Stimulated activated CD4-positive, alpha-beta T cell treated with anti-CD3 and anti-CD28 coated beads, TNF-alpha, amount 100 ng/mL, for 4 hours (primary cell): ENCODE measurements at regions not wholly inside any gene's neighbourhood (a gene's known extent, or its start where the extent isn't known, plus 50 kb on each side); places are given as distances from the start of the nearest gene placed in this dataset.

Experiments
- DNase-seq, 3 experiments: peaks; one replicate each; pipeline ENCODE4 v3.0.0-alpha.2; 2020; ENCODE audit warnings: low read depth in 3 of 3

DNA sequence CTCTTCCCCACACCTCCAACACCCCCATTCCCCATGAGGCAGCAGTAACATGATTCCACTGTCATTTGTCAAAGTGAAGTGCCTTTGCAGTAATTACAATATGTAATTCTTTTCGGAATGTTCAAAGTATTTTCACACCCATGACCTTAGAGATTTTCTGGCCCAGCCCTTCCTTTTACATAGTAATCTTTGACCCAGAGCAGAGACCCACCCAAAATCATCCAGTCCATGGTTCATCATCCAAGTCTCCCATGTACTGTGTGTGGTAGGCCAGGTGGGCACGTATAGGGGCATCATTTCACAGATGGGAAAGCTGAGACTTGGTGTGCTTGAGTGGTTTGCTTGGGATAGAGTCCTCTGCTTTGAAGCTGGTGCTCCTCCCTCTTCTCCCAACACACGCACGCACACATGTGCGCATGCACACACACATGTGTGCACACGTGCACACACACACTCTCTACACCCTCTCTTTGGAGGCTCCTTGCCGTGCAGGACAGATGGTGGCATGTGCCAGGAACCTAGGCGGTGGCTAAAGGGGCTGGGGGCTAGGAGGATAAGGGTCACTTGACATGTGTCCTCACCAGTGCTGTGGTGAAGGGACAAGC, 284.7 kb upstream of the ROPN1 start:
- no peak for DNase-seq

DNA sequence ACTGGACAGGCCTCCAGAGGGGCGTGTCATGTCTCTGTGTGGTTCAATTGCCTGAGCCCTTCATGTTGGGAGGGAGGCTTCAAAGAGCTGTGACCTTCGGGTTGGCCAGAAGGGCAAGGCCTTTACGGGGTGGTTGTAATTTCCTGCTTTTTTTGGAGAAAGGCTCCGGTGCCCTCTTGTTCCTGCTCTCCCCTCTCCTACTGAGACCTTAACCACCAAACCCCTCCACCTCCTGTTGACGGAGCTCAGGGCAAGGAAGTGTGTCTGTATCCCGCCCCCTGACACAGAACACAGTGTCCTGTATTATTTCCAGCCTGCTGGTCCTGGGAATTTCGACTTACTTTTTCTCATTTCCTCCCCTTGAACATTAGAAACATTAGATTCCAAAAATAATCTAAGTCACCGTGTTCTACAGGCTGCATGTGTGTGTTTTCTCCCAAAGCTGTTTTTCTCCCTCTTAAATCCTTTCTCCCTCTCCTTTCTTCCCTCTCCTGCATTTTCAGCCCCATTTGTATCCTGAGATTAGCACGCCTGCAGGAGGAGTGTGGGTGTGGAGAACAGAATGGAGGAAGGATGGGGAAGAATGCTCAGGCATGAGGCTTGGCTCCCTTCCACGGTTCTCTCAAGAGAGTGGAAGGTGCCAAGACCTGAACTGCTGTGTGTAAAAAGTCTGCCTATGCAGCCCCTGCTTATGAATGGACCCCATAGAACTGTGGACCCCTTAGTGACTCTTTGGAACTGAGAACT, 285.4 kb upstream of the ROPN1 start:
- DNase-seq = no peak

DNA sequence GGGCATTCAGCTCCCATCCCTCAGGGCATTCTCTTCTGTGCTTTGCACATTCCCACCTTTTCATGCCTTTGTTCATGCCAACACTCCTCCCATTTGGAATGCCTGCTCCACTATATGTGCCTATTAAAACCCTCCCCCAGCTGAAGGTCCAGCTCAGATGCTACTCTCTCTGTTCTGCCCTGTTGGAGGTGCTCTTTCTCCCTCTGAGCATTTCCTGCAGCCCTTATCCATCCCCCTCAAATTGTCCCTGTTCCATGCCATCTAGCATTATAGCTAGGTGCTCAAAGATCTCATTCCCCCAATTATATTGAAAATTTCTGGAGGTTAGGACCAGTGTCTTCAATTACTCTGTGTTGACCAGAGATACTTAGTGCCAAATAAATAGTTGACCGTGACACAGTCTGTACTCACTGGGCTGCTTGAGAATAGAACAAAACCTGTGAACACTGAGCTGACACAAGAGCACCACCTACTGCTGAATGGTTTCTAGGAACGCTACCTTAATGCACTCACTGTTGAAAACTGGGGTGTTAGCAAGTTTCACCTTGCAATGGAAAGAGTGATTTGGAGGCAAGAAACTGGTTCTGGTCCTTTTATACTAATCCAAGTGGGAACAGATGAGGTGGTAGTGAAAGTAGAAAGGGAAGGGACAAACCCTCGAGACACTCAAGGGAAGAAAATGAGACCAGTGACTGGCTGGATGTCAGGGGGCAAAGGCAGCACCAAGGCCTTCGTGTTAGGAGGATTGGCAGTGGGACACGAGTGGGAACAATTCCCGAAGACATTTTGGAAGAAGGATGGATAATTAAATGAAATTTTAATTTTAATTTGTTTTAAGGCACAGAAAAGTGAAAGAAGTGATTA, 289.8 kb upstream of the ROPN1 start:
- no peak for DNase-seq

DNA sequence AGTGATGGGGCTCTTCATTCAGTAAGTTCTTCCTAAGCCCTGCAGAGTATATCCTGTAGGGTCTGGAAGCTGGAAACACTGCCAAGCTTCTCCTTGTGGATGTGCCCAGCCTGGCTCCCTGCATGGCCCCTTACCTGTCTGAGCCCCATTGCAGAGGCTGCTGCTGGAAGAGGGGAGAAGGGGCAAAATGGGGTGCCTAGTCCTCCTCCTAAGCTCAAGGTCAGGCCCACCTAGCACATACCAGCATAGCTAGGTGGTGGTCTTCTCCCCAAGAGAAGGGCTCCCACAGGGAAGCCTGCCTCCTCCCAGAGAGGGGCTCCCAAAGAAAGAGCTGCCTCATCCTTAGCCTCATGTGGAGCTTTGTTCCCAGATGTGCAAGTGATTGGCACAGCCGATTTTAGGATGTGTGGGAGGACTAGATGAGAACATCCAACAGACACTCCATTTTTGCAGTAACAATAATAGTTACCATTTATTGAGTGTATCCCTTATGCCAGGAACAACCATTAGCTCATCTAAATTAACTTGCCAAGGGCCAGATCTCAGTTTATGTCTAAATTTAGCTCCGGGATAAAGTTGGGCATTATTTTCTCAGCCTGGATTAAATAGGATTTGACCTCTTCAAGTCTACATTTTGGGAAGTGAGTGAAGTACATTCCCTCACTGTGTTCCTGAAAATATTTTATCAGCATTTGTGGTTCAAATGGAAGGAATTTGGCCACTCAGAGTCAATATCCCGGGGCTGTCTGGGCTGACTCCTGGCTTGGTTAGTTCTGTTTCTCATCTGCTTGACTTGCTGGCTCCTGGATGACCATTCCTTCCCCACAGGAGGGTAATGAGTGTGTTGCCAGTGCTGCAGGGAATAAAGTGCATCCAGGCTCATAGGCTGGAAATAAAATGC, 291.1 kb upstream of the ROPN1 start:
- no peak for DNase-seq

DNA sequence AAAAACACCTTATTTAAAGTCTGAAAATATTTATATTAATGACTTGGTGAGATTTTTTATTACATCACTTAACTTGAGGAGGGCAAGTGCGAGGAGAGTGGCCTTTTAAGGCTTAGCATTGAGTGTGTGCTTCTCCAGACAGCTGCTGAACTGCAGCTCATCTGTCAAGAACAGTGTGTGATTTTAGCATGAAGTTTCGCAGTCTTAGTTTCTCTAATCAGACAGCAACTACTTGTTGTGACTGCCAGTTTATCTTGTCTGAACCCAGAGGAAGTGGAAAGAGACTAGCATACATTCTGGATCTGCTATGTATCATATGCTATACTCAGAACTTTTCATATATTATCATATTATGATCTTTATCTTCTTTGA, 291.7 kb upstream of the ROPN1 start:
- DNase-seq = no peak

DNA sequence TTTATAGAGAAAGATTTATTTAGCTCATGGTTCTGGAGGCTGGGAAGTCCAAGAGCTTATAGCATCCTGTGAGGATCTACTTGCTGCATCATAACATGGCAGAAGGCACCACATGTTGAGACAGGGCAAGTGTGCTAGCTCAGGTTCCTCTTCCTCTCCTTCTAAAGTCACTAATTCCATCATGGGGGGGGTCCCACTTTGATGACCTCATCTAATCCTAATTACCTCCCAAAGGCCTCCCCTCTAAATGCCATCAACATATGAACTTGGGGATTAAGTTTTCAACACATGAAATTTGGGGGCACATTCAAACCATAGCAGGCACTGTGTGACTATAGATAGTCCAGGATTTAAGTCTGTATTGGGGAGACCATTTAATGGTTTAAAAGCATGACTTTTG, 297.1 kb upstream of the ROPN1 start:
- DNase-seq = no peak

DNA sequence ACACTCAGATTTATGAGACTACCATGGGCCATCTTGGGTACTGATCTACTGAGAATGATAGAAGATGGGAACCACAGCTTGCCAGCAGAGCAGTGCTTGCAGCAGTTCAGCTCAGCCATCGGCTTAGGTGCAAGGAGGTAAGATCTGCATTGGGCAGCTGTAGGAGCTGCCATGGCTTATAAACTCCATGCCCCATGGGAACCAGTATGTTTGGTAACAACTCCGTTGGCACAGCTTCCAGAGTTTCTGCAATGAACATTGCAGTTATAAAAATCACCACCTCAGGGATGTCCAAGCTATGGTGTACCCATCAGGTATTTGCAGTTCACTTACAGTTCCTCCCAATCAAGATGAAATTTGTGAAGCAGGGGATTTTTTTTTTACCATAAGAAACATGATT, 299.1 kb upstream of the ROPN1 start:
- no peak for DNase-seq

DNA sequence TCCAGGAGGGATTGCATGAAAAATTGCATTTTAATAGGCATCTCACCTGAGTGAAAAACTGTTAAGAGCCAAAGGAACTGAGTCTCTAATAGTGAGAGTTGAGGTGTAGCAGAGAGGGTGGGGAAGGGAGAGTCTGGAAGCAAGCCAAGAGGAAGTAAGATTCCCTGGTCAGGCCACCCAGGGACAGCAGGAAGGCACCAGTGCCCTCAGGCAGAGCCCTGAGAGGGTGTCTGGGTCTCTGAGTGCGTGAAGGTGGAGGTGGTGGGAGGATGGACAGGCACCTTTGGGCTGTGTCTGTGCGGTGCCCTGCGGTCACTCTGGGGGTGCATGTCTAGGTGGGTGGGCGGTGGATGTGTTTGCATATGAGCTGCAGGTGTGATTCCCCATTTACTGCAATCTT, 300.4 kb upstream of the ROPN1 start:
- DNase-seq = no peak

DNA sequence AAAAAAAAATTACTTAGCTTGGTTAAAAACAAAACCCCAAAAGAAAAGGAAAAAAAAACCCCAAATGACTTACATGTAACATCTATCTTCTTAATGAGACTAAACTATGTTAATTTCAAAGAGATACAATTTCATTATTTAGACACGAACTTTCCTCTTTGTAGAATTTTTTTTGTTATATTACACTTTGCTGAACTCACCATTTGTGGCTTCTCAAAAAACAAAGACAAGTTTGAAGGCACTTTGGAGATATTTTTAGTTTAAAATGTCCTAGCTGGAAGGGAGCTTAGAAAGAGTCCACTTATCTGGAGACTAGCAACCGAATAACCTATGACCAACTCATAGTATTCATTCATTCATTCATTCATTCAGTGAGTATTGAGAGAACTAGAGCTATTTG, 301.7 kb upstream of the ROPN1 start:
- DNase-seq = no peak

DNA sequence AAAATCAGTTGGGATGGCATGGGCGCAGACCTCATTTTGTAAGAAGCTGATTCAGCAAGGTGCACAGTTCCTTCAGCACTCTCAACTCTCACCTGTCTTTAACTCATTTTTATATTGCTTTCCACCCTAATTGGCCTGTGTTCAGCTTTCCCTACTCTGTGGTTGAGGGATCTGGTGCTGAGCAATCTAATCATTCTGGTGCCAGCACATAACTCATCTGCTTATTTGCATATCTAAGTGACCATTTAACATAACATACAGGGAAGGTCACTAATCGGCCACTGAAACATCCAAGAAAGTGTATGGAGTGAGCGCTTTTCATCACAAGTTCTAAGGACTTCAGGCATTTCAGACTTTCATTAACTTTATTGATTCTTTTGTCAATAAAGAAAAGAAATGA, 303.4 kb upstream of the ROPN1 start:
- no peak for DNase-seq

DNA sequence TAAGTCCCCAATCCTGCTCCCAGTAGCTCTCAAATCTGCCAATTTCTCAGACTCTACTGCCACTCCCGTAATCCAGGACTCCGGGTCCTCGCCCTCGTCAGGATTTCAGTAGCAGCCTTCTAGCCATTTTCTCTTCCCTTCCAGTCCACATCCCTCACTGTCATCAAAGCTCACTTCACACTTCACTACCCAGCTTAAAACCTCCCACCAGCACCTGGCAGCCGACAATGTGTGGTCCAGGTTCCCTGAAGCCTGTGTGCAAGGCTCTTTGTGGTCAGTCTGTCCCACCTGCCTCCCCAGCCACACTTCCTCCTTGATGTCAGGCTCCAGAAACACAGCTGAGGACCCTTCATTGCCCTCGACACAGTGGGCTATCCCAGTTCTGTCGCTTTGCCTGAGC, 304.5 kb upstream of the ROPN1 start:
- no peak for DNase-seq

DNA sequence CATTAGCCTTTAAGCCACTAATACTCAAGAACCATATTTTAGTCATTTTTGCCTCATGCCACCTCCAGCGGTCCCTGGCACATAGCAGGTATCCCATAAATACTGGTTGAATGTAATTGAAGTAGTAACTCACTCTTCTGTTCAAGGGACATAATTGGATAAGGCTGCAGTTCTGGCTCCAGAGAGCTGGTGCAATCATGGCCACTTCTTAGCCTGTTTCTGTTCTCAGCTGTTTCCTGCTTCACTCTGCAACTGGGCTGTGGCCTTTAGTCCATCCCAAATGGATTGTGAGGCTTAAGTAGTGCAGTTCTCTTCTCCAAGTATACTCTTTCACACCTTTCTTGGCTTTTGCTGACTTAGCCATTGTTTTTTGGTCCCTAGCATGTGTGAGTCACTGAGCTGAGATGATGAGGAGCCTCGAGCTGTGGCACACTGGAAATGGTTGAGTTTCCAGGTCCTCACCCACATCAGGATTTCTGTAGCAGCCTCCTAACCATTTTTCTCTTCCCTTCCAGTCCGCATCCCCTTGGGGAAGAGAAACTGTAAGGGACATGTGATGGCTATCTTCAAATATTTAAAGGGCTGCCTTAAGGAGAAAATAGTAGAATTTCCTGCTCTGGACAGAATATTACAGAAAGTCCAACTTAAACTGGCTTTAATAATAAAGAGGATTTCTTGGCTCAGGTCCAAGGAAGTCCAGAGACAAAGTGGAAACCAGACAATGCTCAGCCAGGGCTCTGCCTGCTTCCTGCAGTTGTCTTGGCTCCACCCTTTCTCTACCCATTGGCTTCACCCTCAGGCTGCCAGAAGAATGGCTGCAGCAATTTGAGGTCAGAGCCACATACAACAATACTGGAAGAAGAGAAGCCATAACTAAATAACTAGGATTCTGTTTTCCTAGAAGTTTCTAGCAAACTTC, 305.4 kb upstream of the ROPN1 start:
- DNase-seq = no peak

DNA sequence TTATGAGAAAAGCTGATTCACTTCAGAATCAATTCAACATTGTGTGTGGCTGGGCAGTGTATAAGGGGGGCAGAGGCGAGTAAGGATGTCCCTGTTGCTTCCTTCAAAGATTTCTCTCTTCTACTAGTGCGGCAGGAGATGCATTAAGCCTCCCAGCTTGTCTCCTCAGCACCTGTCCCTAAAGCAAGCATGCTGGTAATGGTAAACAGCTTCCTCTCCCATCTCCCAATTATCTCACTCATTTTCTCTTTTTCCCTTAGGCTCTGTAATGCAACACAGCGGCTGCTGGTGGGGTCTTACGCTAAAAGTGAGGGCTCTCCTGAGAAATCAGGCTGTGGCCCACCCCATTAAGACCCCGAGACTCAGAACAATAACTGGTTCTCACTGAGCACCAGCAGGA, 306.4 kb upstream of the ROPN1 start:
- DNase-seq = no peak

DNA sequence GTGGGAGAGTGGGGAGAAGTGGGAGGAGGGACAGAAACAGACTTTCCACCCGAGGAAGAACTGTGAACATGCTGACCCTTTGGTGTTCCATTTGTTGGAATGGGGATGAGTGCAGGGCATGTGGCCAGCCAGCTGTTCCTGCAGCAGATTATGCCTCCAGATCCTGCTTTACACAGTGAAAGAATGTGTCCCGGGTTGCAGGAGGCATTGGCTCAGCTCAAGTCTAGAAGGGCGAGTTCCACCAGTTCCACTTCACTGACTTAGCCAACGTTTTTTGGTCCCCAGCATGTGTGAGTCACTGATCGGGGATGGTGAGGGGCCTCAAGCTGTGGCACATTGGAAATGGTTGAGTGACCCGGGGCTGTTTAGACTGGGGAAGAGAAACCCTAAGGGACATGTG, 307.0 kb upstream of the ROPN1 start:
- no peak for DNase-seq

DNA sequence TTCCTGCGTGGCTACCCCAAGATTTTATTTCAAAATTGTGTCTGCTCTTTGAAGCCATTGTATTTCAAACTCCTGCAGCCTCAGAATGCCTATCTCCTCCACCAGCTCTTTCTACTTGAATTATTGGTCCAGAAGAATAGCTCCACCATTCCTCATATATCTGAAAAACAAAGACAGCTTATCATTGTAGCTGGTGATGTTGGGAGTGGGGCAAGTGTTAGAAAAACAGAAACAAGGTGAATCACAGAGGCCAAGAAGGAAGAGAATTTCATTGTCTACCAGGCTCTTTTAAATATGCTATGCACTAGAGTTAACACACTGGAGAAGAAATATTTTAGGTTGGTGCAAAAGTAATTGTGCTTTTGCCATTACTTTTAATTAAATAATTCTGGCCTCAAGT, 307.9 kb upstream of the ROPN1 start:
- no peak for DNase-seq

DNA sequence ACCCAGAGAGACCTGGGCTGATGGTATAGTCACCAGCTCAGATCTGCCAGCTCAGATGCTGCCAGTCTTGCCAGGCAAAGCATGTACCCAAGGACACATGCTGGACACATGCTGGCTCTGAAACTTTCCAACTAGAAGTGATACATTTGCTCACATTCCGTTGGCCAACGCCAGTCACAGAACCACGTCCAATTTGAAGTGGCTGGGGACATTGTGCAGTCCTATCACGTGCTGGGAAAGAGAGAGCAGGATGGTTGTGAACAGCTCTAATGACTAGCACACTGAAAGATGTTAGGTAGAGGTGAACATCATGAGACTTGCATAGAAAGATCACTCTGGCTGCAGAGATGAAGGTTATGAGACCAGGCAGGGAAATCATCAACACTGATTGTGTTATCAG, 308.5 kb upstream of the ROPN1 start:
- DNase-seq = no peak

DNA sequence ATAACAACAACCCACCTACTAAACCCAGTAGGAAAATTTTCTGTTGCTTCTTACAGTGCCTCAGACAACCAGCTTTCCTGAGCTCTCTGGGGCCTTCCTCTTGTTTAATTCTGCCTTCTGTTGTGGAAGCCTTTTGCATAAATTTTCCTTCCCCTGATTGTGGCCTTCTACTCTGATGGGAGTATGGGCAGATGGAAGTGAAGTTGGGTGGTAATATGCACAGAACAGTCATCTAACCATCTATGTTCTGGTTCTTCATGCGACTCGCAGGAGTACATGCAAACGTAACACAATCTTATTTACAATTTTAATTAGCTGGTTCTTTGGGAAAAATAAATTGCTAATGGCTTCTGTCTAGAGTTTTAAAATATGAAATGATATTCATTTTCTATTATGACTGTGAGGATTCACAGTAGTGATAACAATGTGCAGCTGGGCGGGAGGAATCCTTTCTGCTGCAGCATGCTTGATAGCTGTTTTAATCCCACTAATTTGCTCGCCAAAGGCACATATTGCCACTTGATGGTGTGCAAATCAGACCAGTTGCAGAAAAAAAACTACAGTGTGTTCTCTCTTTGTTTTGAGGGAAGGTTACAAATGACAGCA, 311.5 kb upstream of the ROPN1 start:
- DNase-seq = no peak

DNA sequence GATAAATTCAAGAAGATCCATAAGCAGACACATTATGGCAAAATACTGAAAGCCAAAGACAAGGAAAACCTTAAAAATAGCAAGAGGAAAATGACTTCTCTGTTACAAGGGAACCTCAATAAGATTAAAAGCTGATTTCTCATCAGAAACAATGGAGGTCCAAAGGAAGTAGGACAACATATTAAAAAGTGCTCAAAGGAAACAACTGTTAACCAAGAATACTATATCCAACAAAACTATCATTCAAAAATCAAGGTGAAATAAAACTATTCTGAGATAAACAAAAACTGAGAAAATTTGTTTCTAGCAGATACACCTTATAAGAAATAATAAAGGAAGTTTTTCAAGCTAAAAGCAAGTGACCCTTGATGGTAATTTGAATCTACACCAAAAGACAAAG, 314.7 kb upstream of the ROPN1 start:
- no peak for DNase-seq

DNA sequence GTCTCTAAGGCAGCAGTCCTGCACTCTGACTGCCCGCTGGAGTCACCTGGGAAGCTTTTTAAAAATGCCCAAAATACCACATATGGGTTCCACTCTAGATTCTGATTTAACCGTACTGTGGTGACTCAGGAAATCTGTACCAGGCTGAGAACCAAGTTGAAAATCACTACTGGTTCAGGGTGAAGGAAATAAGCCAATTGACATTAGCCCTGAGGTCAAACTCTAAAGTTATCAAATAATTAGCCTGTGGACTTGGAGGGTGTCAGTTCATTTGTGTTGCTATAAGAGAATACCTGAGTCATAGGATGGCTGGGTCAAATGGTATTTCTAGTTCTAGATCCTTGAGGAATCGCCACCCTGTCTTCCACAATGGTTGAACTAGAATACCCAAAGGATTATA, 321.7 kb upstream of the ROPN1 start:
- DNase-seq = no peak

DNA sequence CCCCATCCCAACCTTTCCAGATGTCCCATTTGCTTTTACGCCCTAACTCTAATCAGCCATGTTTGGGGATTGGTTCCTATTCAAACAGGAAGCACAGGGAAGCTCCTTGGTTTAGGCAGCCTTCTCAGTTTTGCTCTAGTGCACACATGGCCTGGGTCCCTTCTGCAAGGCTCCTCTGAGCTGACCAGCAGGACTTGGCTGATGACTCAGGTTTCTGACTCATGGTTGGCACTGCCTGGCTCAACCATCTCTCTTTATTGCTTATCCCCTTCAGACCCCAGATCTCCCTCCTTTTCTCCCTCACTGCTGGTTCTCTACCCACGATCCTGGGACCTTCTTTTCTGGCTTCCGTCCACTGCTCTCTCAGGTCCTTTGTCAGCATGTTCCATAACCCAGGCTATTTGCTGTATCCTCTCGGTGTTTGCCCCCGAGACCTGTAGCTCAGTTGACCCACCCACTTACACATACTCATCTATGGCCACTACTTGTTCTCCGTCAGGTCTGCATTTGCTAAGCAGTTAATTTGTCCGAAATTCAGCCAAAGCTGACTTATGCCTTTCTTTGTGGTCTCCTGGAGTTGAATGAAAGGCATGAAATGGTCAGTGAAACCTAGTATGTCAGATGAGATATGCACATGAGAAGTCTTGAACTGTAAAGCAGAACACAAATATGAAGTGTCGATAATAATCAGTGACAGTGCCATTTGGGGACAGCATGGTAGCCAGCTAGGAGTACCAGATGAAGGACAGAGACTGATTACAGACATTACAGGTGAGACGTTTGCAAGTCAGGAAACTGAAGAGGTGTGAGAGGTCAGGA, 323.5 kb upstream of the ROPN1 start:
- no peak for DNase-seq
